HG02973 (cell line): ENCODE measurements at regions not wholly inside any gene's neighbourhood (a gene's known extent, or its start where the extent isn't known, plus 50 kb on each side); places are given as distances from the start of the nearest gene placed in this dataset.

Experiments
- ATAC-seq: cut with Tn5 transposase; IDR thresholded peaks from one replicate; pipeline ENCODE4 v1.9.1; 2021; ENCODE audit warnings: moderate library complexity; ENCODE audit not compliant: unreplicated experiment

DNA sequence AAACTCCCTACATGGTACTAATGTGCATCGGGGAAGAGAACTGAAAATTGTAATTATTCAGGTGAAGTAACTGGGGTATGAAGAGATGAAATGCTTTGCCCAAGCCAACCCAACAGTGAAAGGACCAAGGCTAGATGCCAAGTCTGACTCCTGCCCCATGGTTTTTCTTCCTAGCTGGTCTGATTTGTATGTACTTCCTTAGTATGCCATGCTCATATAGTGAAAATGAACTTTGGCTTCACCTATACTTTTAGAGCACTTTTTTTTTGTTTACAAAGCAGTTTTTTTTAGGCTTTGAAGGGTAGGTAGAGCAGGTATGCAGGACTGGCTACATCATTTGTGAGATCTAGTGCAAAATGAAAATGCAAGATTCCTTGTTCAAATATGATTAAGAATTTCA is 359.4 kb upstream of the RIOK2 start:
- ATAC-seq: no peak

DNA sequence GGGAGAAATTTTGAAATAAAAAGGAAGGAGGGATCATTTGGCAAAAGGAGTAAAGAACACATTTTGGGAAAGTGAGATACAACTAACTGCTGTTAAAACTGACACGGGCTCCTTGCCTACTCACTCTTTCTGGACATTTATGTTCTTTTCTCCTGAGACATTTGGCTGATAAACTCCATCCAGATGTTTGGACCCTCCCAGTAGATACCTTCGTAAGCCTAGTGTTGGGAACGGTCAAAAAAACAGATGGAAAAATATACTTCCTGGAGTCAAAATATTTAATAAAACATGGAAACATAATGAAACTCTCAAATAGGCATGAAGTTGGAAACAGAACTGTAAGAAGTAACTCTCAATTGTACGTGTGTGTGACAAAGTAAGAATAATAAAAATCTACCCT is 360.1 kb upstream of the RIOK2 start:
- ATAC-seq: no peak

DNA sequence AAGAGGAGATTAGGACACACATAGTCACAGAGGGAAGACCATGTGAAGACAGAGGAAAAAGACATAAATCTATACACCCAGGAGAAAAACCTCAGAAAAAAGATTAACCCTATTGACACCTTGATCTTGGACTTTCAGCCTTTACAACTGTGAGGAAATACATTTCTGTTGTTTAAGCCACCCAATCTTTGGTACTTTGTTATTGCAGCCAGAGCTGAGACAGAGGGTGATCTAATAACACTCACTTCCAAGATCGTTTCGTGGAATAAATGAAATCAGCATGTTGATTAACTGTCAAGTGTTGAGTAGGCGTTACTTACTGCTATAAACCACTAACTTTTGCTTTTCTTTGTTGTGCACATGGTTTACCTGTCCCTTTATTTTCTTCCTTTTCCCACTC is 361.2 kb upstream of the RIOK2 start:
- no peak for ATAC-seq

DNA sequence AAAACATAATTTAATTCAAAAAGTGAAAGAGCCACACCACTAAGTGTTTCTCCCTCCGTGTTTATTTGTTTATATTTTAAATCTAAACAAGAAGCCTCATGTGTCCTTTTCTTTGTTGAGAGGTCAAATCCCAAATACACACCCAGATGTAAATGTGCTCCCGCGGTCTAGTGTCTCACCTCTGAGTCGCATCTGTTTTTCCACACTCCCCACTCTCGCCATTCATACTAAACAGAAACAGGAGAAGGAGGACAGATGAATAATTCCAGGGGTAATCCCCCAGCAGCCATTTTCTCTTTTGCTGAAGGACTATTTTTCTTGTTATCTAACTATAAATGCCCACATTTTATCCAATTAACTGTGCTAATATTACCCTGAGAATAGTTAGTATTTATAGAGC is 361.6 kb upstream of the RIOK2 start:
- no peak for ATAC-seq

DNA sequence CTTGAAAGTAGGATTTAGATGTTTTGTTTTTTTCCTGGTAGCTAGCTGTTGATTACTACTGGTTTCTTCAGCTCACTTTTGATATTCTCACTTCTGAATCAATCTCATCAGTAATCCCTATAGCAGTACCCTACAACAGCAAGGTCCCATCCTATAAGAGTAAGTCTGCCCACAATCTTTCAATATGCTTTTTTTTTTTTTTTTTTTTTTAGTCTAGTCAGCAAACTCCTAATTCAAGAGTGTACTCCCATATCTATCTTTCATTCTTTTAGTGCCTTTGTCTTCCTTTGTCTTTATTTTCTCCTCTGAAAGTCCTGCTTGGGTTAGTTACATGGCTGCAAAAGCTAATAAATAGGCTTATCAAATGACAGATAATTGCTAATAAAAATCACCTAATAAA is 362.4 kb upstream of the RIOK2 start:
- no peak for ATAC-seq

DNA sequence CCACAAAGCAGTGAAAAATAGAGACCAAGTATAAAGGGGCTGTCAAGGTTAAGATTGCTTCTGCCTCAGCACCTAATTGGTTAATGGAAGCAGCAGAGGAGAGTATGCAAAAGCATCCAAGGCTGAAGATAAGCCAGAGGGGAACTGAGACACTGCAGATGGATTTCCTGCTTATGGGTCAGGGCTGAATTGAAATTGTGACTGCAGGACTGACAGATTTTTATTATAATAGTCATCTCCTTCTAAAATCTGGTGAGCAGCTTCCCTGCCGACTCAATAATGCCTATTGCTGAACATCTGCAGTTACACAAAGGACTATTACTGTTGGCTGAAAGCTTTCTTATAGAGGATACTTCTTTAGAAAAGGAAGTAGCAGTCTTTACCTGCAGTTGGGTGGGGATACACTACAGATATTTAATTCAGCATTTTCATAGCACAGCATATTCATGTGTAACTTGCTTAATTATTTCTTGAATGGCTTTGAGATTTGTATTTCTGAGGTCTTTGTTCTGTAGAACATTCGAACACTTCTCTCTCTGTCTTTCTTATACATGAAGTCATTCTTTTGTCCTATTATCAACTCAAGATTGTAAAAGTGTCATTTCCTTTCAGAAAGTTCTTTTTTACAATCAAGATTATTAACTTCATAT is 363.0 kb upstream of the RIOK2 start:
- no peak for ATAC-seq

DNA sequence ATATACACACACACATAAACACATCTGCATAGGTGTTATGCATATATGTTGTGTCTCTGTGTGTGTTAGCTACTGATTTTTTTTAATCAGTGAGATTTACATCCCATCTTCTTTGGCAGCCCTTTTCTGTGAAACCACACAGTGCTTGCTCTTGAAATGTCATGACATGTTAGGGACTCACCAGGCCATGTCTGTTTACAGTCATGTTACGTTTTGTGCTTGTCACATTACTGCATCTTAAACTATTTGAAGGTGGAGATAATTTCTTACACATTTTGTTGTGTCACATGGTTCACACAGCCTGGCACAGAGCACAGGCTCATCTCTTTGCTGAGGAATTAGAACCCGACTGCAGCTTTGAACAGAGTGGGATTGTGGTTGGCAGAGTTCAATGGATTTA is 364.4 kb upstream of the RIOK2 start:
- ATAC-seq: no peak

DNA sequence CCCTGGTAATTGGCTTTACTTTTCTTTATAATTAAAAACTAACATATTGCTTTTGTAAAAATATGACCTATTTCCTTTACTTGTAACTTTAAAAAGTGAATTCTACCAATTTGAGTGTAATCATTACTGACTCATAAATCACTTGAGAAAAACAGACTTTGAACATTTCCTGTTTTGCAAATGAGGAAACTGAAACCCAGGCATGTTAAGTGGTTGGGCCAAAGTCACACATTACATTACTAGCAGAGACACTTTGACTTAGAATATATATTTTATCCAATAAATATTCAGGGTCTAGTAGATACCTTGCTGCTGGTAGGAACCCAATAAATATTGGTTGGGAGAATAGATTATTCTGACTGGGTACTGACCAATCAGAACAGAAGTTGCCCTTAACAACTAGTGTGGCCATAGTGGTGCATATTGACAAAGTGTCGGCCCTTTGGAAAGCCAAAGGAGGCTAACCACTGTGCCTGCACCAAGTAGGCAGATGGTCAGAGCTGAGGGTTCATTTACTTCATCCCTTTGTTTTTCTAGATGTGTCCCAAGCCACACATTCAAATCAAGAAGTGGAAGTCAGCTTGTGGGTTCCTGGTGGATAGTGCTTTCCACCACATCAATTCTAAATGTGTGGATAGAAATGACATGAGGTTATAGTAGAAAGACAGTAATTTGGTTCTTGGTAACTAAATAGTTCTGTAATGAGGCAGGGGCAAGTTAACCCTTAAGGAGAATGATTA is 365.1 kb upstream of the RIOK2 start:
- peak; percentile 87 for ATAC-seq

DNA sequence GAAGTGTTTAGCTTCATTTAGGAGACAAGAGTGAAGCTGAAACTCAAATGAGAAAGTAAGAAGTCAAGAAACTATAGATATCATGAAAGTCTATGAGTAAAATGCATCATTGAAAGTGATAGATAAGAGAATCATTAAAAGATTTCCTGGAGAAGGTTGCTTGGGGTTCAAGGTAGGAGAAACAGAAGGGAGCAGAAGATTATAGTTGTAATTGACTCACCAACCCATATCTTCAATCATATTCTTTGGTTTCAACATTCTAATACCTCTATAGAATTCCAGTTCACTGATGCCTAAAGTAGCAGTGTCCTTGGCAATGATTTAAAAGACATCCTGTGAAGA is 365.7 kb upstream of the RIOK2 start:
- no peak for ATAC-seq

DNA sequence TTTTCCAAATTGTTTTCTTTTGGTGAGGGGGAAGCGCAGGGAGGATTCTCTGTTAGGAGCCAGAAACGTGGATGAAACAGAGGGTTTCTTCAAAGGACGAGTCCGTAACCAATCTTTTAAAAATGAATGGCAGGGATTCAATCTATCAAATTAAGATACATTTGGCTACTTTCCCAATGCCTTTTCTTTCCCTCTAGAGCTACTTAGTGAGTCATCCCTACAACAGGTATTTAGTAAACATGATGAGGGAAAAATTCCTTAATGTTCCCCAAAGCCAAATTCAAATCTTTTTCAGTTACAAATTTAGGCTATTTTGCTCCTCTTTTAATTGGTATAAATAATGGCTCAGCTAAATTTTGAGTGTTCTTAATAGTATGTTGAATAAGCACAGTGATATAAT is 366.4 kb upstream of the RIOK2 start:
- no peak for ATAC-seq

DNA sequence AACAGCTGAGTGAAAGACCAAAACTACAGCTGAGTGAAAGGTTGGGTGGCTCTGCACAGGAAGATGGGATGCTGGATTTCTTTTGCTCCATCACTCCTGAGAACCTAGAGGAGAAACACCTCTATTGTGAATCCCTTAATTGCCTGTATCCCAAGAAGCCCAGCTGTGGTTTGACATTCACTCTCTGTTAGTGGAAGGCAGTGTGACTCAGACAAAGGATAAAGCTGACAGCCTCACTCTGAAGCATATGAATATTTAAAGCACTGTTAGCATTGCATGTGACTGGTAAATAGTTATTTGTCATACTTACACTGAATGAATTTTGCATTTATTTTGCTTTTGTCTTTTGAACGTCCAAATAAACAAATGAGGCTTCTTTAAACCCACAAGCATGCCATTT is 367.1 kb upstream of the RIOK2 start:
- no peak for ATAC-seq

DNA sequence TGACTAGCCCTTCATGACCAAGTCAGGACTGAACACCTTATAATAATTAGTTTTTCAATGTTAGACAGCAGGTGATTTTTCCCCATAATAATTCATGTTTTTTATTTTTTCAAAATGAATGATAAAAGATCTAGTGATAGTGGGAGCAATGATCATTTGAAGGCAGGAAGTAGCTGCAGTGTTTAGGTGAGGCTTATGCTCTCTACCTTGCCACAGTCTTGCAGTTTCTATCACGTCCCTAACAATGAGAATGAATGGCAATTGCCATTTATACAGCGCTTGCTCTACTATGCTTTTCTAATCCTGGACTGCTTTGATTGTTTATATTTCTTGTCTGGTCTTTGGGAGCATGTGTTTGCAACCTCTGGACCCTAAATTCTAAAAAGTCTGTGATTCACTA is 367.8 kb upstream of the RIOK2 start:
- no peak for ATAC-seq

DNA sequence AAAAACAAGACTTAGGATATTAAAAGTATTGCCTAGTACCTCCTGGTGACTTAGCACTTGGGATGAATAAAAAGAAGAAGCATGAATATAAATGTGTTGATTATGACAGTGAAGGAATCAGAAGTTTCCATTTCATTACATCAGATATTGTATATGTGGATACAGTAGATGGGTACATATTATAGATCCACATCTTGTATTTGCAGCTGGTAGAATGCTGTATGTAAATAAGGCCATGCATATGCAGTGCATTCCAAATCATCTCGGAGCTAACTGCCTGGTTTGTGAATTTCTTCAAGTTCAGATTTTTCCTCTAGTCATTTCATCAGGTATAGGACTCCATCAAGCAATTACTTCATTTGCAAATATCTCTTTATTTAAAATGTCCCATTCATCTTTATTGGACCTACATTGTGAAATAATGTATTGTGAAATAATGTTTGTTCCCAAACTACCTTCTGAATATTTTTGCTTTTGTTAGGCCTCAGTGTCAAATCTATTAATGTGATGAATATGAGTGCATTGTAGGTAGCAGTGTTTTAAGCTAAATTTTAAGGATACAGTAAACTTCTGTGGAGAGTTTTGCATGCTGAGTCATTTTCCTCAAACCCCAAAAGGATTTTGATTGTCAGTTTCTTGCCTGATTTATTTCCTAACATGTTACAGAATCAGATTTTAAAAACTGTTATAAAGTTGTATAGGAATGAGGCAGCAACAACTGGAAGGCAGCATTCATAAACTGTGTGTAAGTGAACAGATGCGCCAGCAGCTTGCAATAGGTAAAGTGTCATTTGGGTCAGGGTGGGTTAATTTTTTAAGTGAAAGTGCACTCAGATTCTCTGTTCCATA is 370.8 kb upstream of the RIOK2 start:
- no peak for ATAC-seq

DNA sequence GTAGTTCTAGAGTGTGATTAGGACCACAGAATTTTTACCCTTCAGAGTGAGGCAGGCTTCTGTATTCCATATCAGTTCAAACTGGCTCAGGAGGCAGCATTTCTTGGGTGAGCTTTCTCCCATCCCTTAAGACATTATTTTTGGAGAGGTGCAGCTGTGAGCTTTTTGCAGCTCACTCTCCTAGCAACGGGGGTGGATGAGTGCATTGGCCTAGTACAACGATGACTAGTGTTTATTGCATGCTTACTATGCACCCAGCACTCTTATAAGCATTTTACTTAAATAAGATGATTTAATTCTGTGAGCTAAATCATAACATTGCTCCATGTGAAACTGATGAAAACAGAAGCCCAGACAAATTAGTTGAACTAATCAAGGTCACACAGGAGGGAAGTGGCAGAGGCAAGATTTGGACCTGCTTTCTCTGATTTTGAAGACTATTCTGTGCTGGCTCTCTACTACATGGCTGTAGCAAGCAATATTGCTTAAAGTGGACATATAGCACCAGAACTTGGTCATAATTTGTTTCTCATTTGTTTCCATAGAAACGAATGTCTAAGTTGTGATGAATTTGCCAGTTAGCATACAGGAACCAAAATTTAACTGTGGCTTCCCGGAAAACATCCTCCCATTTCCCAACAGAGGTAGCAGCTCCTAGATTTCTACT is 372.1 kb upstream of the RIOK2 start:
- no peak for ATAC-seq

DNA sequence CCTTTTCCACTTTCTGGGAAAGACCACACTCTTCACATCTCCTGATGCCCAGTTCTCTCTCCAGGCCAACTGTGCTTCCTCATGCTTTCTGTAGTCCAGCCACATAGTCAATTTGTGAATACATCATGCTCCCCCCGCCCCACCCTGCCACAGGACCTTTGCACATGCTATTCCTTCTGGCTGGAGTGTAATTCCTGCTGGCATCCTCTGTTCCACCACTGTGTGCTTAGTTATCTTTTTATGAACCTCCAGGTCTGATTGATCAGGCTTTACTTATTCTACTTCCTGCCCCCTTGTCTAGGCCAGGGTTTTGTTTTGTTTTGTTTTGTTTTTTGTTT is 372.6 kb upstream of the RIOK2 start:
- ATAC-seq: no peak

DNA sequence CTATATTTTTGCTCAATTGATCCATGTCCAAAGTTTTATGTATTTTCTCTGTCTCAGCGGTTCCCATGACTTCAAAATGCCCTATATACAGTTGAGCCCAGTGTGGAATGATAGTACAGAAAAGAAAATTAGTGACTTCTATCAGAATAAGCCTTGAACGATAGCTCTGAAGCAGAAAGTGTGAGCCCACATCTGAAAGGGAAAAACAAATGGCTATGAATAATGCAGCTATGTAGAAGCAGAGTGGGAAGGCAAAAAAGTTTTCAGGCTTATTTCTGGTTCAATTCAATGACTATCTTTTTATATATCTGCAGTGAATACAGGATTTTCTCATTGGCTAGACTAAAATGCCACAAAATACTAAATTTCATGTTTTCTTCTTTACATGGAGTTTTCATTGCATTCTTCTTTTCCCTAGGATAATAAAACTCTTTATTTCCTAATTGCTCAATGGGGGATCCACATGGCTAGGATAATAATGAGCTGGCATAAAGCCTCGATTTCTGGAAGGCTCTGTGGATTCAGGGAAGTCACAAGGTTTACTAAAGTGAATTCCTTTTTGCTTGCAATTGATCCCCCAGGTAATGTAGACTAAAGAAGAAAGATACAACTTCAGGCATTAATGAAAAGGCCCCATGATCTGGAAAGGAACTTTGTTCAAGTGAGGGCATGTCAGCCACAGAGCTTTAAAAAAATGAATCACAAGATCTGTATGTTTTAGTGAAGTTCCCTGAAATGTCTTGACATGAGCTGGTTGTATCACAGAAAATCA is 377.0 kb upstream of the RIOK2 start:
- no peak for ATAC-seq

DNA sequence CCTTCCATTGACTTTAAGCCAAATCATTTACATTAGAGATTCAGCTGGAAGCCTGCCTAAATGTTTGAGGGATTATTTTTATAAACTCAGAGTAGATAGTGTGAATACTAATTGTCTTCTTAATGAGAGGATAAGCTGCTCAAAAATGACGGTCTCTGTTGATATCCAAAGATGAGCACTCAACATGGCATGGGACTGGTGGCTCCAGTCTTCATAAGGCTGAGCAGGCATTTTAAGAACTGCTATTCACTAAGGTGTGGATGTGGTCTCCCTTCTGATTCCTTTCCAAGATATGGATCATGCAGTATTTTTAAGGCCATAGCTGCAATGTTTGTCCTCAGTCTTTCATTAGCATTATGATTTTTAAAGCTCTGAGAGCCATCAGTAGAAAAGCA is 377.5 kb upstream of the RIOK2 start:
- ATAC-seq: no peak

DNA sequence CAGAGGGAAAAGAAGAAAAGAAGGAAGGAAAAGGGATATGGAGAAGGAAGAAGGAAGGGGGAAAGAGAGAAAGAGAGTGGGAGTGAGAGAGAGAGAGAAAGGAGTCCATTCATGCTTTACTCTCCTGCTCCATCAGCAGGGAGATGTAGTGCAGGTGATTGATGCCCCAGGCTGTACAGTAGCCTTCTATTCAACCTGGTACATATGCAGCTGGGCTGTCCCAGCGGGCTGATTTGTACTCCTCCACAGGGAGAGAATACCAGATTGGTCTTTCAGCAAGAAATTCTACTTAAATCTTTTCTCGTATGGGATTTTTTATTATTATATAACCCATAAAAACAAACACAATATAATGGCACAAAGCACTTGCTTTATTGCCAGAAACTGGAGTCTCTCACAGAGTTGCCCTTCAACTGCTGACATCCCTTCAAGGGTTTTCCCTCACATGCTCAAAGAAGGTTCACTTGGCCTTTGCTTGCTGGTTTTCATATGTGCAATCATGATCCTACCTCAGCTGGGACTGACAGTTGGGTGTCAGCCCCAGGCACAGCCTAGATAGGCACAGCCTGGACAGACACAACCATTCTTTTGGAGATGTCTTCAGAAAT is 380.1 kb upstream of the RIOK2 start:
- ATAC-seq: no peak

DNA sequence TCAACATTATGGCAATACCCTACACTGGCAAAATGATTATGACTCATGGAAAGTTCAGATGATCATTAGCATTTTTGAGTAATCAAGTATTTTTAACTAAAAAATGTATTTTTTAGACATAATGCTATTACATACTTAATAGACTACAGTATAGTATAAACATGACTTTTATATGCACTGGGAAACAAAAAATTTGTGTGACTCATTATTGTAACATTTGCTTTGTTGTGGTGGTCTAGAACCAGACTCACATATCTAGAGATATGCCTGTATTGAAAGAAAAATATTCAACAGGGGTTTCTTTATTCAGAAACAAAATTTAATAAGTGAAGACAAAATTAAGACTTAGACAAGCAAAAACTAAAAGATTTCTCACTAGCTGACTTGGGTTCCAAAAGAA is 385.3 kb upstream of the RIOK2 start:
- no peak for ATAC-seq

DNA sequence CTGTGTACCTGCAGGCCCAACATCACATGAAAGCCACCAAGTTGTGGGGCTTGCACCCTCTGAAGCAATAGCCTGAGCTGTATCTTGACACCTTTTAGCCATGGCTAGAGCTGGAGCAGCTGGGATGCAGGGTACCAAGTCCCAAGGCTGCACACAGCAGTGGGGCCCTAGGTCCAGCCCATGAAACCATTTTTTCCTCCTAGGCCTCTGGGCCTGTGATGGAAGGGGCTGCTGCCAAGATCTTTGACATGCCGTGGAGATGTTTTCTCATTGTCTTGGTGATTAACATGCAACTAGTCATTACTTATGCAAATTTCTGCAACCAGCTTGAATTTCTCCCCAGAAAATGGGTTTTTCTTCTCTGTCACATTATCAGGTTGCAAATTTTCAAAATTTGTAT is 387.2 kb upstream of the RIOK2 start:
- ATAC-seq: no peak

DNA sequence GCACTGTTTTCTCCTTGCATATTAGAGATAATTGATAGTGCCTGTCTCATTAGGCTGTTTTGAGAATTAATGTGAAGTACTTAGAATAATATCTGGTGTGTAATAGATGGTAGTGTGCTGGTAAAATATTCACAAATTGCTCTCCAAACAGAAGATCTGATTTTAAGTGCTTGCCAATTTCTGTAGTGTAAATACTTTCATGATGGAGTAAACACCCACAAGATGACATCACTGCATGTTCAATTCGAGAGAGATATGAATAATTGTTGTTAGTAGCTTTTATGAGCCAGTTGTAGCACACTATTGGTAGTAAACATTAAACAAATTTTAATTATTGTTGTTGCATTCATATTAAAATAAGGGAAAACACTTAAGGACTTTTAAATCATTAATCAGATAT is 392.3 kb upstream of the RIOK2 start:
- ATAC-seq: no peak
